ENCODE measurements at regions not wholly inside any gene's neighbourhood (a gene's known extent, or its start where the extent isn't known, plus 50 kb on each side); places are given as distances from the start of the nearest gene placed in this dataset.
"Not testable (repeated sequence)": the region's sequence is repeated elsewhere in the genome, so short reads cannot be mapped to it uniquely, and the experiment has no call there.

DNA sequence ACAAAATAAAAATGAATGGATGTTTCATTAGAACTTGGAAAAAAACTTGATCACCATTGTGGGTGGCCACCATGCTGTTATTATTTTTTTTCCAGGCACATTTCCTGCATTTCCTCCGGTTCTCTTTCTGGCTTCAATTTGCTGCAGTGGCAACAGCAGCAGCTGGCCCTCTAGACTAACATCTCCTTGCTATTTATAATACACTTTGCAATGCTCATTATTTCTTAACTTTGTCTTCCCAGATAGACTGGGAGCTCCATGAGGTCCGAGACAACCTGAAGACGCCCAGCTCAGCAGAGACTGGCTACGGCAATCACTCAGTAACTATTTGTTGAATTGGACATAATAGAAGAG, 53.4 kb upstream of the ATP5PO start:
- Mint-ChIP-seq H3K4me3 (no peak overlapping the region), H3K27me3 (no peaks in the 10 kb centered on the region), H3K27ac (no peak overlapping the region), H3K4me1 (peaks cover 31% of the 10 kb centered on the region), H3K9me3 (no peaks in the 10 kb centered on the region)
- no peak for ATAC-seq
- DNase-seq: no peak

- peak overlapping the region; percentile 4 to 42 for H3K4me3 Mint-ChIP-seq
- ATAC-seq (peak; percentile 82), DNase-seq (no peak)
- H3K9me3 Mint-ChIP-seq: peaks cover 0 to 5% of the 10 kb centered on the region in 2 donors
- H3K4me1 Mint-ChIP-seq: peaks cover 33% of the 10 kb centered on the region
- H3K27ac Mint-ChIP-seq: peak overlapping the region in 1 of 2 donors; percentile 93
- H3K27me3 Mint-ChIP-seq: no peaks in the 10 kb centered on the region
These were observed 52.7 kb upstream of the ATP5PO start for GRCh38 chr21:33968080-33968994.

DNA sequence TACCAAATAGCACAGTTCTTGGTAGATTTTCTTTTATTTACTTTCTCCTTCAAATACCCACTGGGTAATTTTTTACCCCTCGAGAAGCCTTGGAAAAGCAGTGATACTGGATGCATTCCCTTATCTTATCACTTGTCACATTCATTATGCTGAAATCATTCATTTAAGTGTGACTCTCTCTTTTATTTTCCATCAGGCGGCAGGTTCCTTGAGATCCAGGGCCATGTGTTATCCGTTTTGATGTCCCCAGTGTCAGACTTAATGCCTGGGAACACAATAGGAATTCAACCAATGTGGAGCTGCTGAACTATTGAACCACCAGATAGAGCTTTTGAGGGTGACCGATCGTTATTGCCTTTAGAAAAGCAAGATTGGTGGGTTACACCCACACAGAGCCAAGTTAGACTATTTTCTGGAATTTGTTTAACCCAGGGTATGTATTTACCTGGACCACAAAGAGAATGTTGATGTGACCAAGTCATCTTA, 51.5 kb upstream of the ATP5PO start:
- Mint-ChIP-seq H3K27ac (no peak overlapping the region), H3K4me3 (no peak overlapping the region), H3K9me3 (peaks cover 0 to 10% of the 10 kb centered on the region in 2 donors), H3K27me3 (no peaks in the 10 kb centered on the region), H3K4me1 (peaks cover 35% of the 10 kb centered on the region)
- ATAC-seq (no peak), DNase-seq (no peak)

- DNase-seq: no peak
- peaks cover 35% of the 10 kb centered on the region for H3K4me1 Mint-ChIP-seq
- H3K27me3 Mint-ChIP-seq: no peaks in the 10 kb centered on the region
- peaks cover 0 to 10% of the 10 kb centered on the region in 2 donors for H3K9me3 Mint-ChIP-seq
- no peak for ATAC-seq
- no peak overlapping the region for H3K4me3 Mint-ChIP-seq
- no peak overlapping the region for H3K27ac Mint-ChIP-seq
These were observed 50.8 kb upstream of the ATP5PO start for GRCh38 chr21:33966324-33966949.

DNA sequence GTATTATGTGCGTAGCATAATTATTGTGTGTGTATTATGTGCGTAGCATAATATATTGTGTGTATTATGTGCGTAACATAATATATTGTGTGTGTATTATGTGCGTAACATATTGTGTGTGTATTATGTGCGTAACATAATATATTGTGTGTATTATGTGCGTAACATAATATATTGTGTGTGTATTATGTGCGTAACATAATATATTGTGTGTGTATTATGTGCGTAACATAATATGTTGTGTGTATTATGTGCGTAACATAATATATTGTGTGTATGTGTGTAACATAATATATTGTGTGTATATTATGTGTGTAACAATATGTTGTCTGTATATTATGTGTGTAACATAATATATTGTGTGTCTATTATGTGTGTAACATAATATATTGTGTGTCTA, 50.1 kb upstream of the ATP5PO start:
- H3K9me3 Mint-ChIP-seq, ATAC-seq, DNase-seq, H3K27me3 Mint-ChIP-seq, H3K4me3 Mint-ChIP-seq, H3K27ac Mint-ChIP-seq: not testable (repeated sequence)
- H3K4me1 Mint-ChIP-seq: peaks cover 35% of the 10 kb centered on the region
